MM.1S (cell line): ENCODE measurements at regions not wholly inside any gene's neighbourhood (a gene's known extent, or its start where the extent isn't known, plus 50 kb on each side); places are given as distances from the start of the nearest gene placed in this dataset.

Experiments used
- EZH2 ChIP-seq: fragments of 300-600 bp; sonication (generic); optimal IDR thresholded peaks from 2 replicates; pipeline ENCODE3; 2017; ENCODE audit warnings: low read depth, mild to moderate bottlenecking, antibody characterized with exemption, low read length, mixed read lengths
- EZH2phosphoT487 ChIP-seq: fragments of 300-600 bp; sonication (generic); IDR thresholded peaks from 2 replicates; pipeline ENCODE4 v1.6.1; 2018; ENCODE audit warnings: antibody characterized with exemption, low read length
- TF ChIP-seq, protein P1 (sequence below): fragments of 300-600 bp; sonication (generic); IDR thresholded peaks from 2 replicates; pipeline ENCODE4 v1.5.1; 2016; ENCODE audit warnings: antibody characterized with exemption, low read length, mixed read lengths

DNA sequence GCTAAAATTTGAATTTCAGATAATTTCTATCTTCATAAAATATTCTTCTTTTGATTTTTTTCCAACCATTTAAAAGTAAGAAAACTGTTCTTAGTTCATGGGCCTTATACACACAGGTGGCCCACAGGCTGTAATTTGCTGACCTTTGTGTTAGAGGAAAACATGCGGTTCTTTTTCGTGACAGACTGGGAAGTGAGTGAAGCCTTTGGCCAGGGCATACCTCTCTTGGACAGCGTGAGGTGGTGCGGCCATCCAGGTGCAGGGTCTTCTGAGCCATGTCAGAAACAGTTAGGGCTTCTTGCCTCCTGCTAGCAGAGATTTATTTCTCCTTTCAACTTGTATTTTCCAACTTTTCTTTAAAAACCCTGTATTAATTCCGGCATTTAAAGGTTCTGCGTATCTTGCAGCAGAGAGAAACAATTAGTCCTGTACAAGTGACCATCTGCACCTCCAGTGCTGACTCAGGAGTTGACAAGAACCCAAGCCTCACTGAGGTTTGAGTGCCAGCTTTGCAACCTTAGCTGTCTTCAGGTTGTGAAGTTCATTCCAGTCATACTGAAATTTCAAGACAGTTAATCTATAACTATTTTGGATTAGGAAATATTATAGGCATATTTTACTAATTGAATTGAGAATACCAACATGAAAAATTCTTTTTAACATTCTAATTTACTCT is 177.8 kb downstream of the LY86 start:
- TF ChIP-seq, protein P1, sequence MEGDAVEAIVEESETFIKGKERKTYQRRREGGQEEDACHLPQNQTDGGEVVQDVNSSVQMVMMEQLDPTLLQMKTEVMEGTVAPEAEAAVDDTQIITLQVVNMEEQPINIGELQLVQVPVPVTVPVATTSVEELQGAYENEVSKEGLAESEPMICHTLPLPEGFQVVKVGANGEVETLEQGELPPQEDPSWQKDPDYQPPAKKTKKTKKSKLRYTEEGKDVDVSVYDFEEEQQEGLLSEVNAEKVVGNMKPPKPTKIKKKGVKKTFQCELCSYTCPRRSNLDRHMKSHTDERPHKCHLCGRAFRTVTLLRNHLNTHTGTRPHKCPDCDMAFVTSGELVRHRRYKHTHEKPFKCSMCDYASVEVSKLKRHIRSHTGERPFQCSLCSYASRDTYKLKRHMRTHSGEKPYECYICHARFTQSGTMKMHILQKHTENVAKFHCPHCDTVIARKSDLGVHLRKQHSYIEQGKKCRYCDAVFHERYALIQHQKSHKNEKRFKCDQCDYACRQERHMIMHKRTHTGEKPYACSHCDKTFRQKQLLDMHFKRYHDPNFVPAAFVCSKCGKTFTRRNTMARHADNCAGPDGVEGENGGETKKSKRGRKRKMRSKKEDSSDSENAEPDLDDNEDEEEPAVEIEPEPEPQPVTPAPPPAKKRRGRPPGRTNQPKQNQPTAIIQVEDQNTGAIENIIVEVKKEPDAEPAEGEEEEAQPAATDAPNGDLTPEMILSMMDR = no peak
- TF ChIP-seq EZH2 (no peak), EZH2phosphoT487 (no peak)
